Stomach (tissue), 4 donors: ENCODE measurements at regions not wholly inside any gene's neighbourhood (a gene's known extent, or its start where the extent isn't known, plus 50 kb on each side); places are given as distances from the start of the nearest gene placed in this dataset.

Experiments
- CTCF ChIP-seq, 7 experiments: fragments of 450-650 bp in 4 of 7; fragments of 200-600 bp in 3 of 7; sonication (generic) in 3 of 7; IDR thresholded peaks; one replicate each; pipeline ENCODE4 v1.5.1; 2016 to 2019; ENCODE audit warnings: antibody characterized with exemption in 7 of 7, control low read depth in 2 of 7, mild to moderate bottlenecking in 1 of 7
- POLR2A ChIP-seq, 4 donors: fragments of 450-650 bp; IDR thresholded peaks; one replicate each; pipeline ENCODE4 v1.6.1; 2016; ENCODE audit warnings: antibody characterized with exemption in 4 of 4, control low read depth in 2 of 4, mild to moderate bottlenecking in 1 of 4, moderate library complexity in 1 of 4

DNA sequence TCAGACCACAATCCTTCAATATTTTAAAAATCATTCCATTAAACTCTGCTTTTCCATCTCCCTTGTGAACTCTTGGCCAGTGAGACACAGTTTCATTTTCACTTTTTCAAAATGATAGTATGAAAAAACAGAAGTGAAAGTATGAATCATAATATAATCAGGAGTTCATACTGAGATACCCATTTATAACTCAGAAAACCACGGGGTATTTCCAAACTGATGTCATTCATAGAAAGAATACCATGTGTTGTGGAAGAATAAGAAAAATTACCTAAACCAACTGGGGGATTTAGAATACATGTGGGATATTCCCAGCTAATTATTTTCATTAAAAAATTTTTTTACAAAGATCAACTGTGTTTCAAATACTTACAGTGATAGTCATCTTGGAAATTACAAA, 149.9 kb downstream of the MRPL39 start:
- TF ChIP-seq CTCF (IDR thresholded peaks at IDR 0.05) (no peak), POLR2A (IDR thresholded peaks at IDR 0.05) (no peak)
